Erythroblast (primary cell): ENCODE measurements at regions not wholly inside any gene's neighbourhood (a gene's known extent, or its start where the extent isn't known, plus 50 kb on each side); places are given as distances from the start of the nearest gene placed in this dataset.

Source experiments
- GATA1 ChIP-seq: IDR thresholded peaks from 2 replicates; pipeline ENCODE4 v1.6.1; 2011; ENCODE audit warnings: low read depth, mild to moderate bottlenecking, control low read depth, low read length, moderate library complexity
- POLR2A ChIP-seq: IDR thresholded peaks from 2 replicates; pipeline ENCODE4 v1.6.1; 2011; ENCODE audit warnings: mild to moderate bottlenecking, low read length

GRCh38 chrX:38992441-38993096 lies 191.3 kb downstream of the MID1IP1 start:
- no peak for TF ChIP-seq GATA1
- TF ChIP-seq POLR2A = no peak
